SU-DHL-6 (cell line): ENCODE measurements at regions not wholly inside any gene's neighbourhood (a gene's known extent, or its start where the extent isn't known, plus 50 kb on each side); places are given as distances from the start of the nearest gene placed in this dataset.

Experiments
- EZH2phosphoT487 ChIP-seq: fragments of 200-600 bp; sonication (generic), shearing (Covaris generic); conservative IDR thresholded peaks from 2 replicates; pipeline ENCODE4 v1.6.1; 2018; ENCODE audit warnings: mild to moderate bottlenecking, antibody characterized with exemption, low read length, moderate library complexity, mixed read lengths
- TF ChIP-seq, protein P1 (sequence below): fragments of 200-600 bp; sonication (generic); IDR thresholded peaks from one replicate; pipeline ENCODE4 v1.5.1; 2017; ENCODE audit warnings: antibody characterized with exemption, mild to moderate bottlenecking, low read length, moderate library complexity; ENCODE audit not compliant: insufficient read depth, poor library complexity, severe bottlenecking

DNA sequence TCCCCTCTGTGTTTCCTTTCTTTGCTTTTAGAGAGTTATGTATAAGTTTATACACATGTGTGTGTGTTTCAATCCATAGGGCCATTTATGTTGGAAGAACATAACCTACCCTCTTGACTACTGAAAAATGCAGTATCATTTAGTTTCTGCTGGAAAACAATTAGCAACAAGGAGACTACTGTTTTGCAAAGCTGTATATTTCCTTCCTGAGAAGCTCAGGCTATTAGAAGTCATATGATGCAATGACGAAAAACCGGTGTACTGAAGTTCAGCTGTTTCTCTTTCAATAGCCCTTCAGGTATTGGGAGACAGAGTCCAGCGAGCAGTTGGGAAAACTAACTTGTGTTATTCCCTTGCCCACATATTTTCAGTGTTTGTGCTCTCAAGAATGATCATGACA is 447.7 kb upstream of the GYPC start:
- TF ChIP-seq, protein P1, sequence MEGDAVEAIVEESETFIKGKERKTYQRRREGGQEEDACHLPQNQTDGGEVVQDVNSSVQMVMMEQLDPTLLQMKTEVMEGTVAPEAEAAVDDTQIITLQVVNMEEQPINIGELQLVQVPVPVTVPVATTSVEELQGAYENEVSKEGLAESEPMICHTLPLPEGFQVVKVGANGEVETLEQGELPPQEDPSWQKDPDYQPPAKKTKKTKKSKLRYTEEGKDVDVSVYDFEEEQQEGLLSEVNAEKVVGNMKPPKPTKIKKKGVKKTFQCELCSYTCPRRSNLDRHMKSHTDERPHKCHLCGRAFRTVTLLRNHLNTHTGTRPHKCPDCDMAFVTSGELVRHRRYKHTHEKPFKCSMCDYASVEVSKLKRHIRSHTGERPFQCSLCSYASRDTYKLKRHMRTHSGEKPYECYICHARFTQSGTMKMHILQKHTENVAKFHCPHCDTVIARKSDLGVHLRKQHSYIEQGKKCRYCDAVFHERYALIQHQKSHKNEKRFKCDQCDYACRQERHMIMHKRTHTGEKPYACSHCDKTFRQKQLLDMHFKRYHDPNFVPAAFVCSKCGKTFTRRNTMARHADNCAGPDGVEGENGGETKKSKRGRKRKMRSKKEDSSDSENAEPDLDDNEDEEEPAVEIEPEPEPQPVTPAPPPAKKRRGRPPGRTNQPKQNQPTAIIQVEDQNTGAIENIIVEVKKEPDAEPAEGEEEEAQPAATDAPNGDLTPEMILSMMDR = no peak
- TF ChIP-seq EZH2phosphoT487 = no peak
